Keratinocyte (primary cell): ENCODE measurements at regions not wholly inside any gene's neighbourhood (a gene's known extent, or its start where the extent isn't known, plus 50 kb on each side); places are given as distances from the start of the nearest gene placed in this dataset.

Experiments used
- EZH2 ChIP-seq: IDR thresholded peaks from one replicate; pipeline ENCODE4 v1.6.1; 2012; ENCODE audit warnings: inconsistent platforms, mild to moderate bottlenecking, low read length, moderate library complexity
- TF ChIP-seq, protein P1 (sequence below), 3 experiments: IDR thresholded peaks in 1 of 3; conservative IDR thresholded peaks in 1 of 3; optimal IDR thresholded peaks in 1 of 3; 2 replicates in 2 of 3; 3 replicates in 1 of 3; pipeline versions ENCODE3 to v1.5.1; 2011; ENCODE audit warnings: low read length in 3 of 3, mild to moderate bottlenecking in 3 of 3, moderate library complexity in 2 of 3, control low read depth in 1 of 3, inconsistent platforms in 1 of 3; ENCODE audit not compliant: insufficient read depth in 2 of 3; ENCODE audit errors: extremely low read depth in 1 of 3

- TF ChIP-seq, protein P1, sequence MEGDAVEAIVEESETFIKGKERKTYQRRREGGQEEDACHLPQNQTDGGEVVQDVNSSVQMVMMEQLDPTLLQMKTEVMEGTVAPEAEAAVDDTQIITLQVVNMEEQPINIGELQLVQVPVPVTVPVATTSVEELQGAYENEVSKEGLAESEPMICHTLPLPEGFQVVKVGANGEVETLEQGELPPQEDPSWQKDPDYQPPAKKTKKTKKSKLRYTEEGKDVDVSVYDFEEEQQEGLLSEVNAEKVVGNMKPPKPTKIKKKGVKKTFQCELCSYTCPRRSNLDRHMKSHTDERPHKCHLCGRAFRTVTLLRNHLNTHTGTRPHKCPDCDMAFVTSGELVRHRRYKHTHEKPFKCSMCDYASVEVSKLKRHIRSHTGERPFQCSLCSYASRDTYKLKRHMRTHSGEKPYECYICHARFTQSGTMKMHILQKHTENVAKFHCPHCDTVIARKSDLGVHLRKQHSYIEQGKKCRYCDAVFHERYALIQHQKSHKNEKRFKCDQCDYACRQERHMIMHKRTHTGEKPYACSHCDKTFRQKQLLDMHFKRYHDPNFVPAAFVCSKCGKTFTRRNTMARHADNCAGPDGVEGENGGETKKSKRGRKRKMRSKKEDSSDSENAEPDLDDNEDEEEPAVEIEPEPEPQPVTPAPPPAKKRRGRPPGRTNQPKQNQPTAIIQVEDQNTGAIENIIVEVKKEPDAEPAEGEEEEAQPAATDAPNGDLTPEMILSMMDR (optimal IDR thresholded peaks at IDR 0.05 in 1 of 3, IDR thresholded peaks at IDR 0.05 in 1 of 3, conservative IDR thresholded peaks at IDR 0.05 in 1 of 3; ENCODE audit: extremely low read depth in 1 of 3, insufficient read depth in 2 of 3, low read length in 3 of 3), result no peak
- no peak for TF ChIP-seq EZH2
Measured at GRCh38 chr2:144328938-144329337, 191.0 kb downstream of the ZEB2 start.
